Activated naive CD8-positive, alpha-beta T cell treated with anti-CD3 and anti-CD28 coated beads, Interleukin-2, amount 50 U/mL, for 16 hours (primary cell): ENCODE measurements at regions not wholly inside any gene's neighbourhood (a gene's known extent, or its start where the extent isn't known, plus 50 kb on each side); places are given as distances from the start of the nearest gene placed in this dataset.

Source experiments
- DNase-seq: peaks from one replicate; pipeline ENCODE4 v3.0.0-alpha.2; 2020; ENCODE audit warnings: low read depth, low spot score

- DNase-seq = no peak
Observed at GRCh38 chr20:63057171-63058117, 50.7 kb upstream of the BHLHE23 start.

- DNase-seq = no peak
Observed at GRCh38 chr20:63056236-63057170, 49.7 kb upstream of the BHLHE23 start.
